ENCODE measurements at regions not wholly inside any gene's neighbourhood (a gene's known extent, or its start where the extent isn't known, plus 50 kb on each side); places are given as distances from the start of the nearest gene placed in this dataset.

DNA sequence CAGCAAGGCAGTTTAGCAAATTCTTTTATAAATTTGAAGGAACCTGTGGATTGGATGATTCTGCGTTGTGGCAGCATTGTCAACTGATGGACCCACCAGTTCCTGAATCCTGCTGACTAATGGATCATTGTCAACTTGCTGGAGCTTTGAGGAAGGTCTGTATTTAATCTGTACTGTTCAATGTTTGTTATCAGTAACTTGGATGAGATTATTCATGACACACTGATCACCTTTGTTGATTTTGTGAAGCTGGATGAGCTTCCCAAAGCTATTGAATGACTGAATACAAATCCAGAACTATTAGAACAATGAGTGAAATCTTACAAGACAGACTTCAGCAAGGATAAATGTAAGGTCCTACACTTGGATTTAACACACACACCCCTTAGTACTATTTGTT, 101.3 kb downstream of the AQP4 start:
- H3K4me1 Mint-ChIP-seq = no peaks in the 10 kb centered on the region
- peaks cover 0 to 8% (median 4%) of the 10 kb centered on the region in 6 donors for H3K9me3 Mint-ChIP-seq

DNA sequence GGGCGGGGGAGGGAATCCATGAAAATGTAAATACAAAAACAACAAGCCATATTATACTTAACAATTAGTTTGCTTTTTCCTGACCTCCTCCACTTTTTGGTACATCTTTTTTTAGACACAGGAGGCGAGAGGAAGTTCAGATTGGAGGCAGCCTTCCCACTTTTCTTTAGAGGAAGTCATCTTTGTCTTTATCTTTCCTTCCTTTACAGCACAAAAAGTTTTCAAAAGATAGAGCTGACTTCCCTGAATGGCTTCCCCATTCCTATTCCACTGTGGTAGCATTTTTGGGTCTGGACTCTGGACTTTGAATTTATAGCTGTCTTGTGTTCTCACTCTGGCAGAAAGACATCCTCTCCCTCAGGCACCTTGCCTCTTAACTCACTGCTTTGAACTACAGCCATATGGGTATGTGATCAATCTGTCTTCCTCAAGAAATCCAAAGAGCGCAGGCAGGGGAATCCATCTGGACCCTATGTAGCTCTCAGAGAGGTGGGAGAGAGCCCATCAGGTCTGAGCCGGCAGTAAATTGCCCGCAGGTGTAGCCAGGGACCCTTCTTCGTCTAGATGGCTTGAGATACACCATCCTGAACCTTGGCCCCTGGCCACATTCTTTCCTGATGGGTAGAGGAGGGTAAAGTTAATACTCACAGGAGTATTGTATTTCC, 101.9 kb downstream of the AQP4 start:
- no peak for DNase-seq
- Mint-ChIP-seq H3K4me3 (no peak overlapping the region), H3K36me3 (no peaks in the 10 kb centered on the region), H3K9me3 (peaks cover 0 to 10% (median 4%) of the 10 kb centered on the region in 6 donors), H3K27ac (no peak overlapping the region), H3K4me1 (no peaks in the 10 kb centered on the region), H3K27me3 (ENCODE audit: low read depth in 3 of 3) (peaks cover 0 to 1% (median 0%) of the 10 kb centered on the region in 3 donors)

More for the DNA sequence above, 101.3 kb downstream of the AQP4 start:
- no peaks in the 10 kb centered on the region for H3K36me3 Mint-ChIP-seq
- H3K27me3 Mint-ChIP-seq (ENCODE audit: low read depth in 3 of 3) = peaks cover 0 to 1% (median 0%) of the 10 kb centered on the region in 3 donors
- H3K4me3 Mint-ChIP-seq = no peak overlapping the region
- no peak for DNase-seq
- no peak overlapping the region for H3K27ac Mint-ChIP-seq

DNA sequence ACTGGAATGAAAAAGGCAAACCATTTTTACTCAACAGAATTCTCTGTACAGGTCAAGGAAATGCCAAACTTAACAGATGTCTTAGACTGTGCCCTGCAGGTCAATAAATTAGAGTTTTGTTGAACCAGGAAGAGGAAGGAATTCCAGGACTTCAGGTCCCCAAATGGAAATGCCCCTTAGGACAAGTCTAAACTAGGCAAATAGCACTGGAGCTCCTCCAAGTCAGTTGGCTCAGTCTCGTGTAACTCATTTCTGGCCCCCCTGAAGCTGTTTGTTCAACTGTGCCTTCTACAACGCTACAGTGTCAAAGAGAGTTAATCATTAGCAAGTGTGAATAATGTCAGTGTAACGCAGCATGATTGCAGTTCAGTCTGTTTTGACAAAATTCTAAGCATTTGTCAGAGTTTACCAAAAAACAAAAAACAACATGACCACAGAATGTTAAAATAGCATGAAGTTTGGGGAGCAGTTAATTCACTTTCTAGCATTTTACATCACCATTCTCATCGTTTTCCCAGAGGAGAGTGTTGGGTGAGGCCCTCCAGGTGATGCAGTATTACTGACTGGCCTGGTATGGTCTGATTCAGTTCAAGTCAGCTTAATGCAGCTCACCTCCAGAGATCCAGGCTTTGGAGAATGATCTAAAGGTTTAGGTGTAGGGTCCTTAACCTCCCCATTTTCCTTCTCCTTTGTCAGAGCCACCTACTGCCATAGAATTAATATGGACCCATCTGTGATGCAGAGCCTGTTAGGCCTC, 108.1 kb downstream of the AQP4 start:
- no peak overlapping the region for H3K4me3 Mint-ChIP-seq
- peaks cover 0 to 12% (median 4%) of the 10 kb centered on the region in 6 donors for H3K9me3 Mint-ChIP-seq
- H3K4me1 Mint-ChIP-seq = no peaks in the 10 kb centered on the region
- H3K27ac Mint-ChIP-seq = no peak overlapping the region
- no peak for DNase-seq
- no peaks in the 10 kb centered on the region for H3K27me3 Mint-ChIP-seq (ENCODE audit: low read depth in 3 of 3)
- H3K36me3 Mint-ChIP-seq = no peaks in the 10 kb centered on the region

DNA sequence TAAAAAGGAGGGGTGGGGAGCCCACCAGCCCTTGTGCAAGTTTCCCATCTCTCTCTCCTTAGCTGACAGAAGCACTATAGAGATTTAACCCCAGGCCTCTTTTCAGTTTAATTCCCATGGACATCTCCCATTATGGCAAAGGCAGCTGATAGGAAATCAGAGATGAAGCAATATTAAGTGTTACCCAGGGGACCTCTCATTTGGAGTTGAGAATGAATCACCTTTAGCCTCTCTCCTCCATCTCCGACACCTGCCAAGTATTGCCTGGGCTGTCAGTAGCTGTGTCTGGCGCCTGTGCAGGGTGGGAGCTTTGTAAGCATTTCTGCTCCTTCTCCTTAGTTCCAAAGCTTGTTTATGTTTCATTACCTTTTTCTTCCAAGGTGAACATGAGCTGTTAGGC, 109.0 kb downstream of the AQP4 start:
- DNase-seq = no peak
- Mint-ChIP-seq H3K36me3 (no peaks in the 10 kb centered on the region), H3K27me3 (ENCODE audit: low read depth in 3 of 3) (no peaks in the 10 kb centered on the region), H3K9me3 (peaks cover 0 to 8% (median 5%) of the 10 kb centered on the region in 6 donors), H3K4me3 (no peak overlapping the region), H3K27ac (no peak overlapping the region), H3K4me1 (no peaks in the 10 kb centered on the region)

DNA sequence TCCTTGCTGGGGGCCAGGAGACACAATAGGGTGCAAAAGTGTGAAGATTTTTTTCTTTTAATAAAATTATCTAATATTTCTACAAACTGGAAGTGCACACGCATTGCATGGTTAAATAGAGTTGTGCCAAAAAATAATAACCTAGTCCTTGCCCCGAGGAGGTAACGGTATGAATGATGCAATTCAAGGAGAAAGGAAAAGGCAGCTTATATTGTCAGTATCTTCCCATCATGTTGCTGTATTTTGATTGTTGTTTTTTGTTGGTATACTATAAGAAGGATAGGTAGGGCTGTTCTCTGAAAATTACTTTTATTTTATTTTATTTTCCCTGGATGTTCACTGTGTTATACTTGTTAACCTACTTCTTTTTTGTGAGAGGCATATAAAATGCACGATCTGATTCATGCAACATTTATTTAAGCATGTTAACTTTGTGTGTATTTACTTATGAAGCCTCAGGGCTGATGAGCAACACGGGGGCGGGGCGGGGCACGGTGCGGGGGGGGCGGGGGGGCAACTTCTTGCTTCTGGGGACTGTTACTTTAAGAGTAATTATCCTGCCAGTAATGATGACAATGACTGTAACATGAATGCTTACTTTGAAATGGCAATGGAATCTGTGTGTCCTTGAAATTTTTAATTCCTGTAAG, 118.6 kb downstream of the AQP4 start:
- H3K36me3 Mint-ChIP-seq = peaks cover 0 to 4% (median 0%) of the 10 kb centered on the region in 3 donors
- DNase-seq = no peak
- peaks cover 0 to 2% (median 1%) of the 10 kb centered on the region in 3 donors for H3K27me3 Mint-ChIP-seq (ENCODE audit: low read depth in 3 of 3)
- H3K4me1 Mint-ChIP-seq = no peaks in the 10 kb centered on the region
- peaks cover 0 to 5% (median 2%) of the 10 kb centered on the region in 6 donors for H3K9me3 Mint-ChIP-seq
- H3K27ac Mint-ChIP-seq = no peak overlapping the region
- H3K4me3 Mint-ChIP-seq = no peak overlapping the region

DNA sequence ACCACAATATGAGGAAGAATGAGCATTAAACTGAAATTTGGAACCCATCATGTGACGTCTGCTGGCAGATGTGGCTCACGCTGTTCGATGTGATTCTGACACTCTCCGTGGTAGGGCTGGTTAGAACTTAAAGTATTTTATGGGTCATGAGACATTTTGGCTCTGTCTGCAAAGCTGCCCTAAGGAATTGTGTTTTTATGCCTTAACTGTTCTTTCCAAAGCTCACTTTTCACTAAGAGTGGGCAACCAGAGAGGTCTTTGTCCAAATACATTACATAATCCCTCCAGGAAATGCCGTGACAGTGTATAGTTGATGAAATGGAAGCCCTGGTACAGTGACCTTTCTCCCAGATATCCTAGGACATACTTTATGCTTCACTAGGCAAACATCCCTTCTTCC, 119.1 kb downstream of the AQP4 start:
- H3K36me3 Mint-ChIP-seq = peaks cover 0 to 4% (median 4%) of the 10 kb centered on the region in 3 donors

DNA sequence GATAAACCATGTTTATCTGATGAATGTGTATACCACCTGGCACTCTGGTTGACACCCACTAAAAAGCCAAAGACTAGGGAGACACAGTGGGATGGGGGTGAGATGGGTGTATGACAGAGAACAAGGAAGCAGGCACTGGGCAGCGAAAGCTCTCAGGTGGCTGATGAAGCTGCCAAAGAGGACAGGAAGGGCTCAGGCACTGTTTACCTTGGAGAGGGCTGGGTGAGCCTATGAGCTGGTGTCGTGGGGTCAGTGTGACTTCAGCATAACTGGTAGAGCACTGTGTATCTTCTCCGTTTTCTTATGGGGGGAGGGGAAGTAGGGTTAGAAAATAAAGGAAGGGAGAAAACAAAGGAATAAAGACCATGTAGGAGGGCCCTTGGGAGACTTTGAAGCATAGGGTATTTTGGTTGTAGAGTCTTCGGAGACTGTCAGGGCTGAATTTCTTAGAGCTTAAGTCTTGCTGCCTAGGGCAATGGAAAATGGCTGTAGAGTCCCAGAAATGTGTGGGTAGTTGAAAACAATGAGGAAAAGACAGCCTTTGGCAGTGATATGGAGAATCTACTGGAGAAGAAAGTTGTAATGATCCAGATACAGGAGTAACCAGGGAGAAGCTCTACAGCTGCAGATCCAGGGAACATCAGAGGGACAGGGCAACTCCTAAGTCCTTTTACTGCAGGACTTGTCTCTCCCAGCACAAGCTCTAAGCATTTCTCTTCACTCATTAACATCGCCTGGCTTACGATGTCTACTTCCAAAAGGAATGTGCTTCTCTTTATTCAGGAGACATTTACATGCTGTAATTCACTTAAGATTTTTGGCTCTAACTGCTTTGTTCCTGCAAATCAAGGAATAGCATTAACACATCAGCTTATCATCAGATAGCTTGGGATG, 120.0 kb downstream of the AQP4 start:
- Mint-ChIP-seq H3K4me3 (no peak overlapping the region), H3K4me1 (no peaks in the 10 kb centered on the region), H3K27ac (no peak overlapping the region), H3K27me3 (ENCODE audit: low read depth in 3 of 3) (peaks cover 0 to 2% (median 1%) of the 10 kb centered on the region in 3 donors), H3K9me3 (peaks cover 0 to 5% (median 2%) of the 10 kb centered on the region in 6 donors), H3K36me3 (peaks cover 0 to 4% (median 4%) of the 10 kb centered on the region in 3 donors)
- DNase-seq = no peak

More for the DNA sequence above, 119.1 kb downstream of the AQP4 start:
- no peak for DNase-seq
- peaks cover 0 to 2% (median 1%) of the 10 kb centered on the region in 3 donors for H3K27me3 Mint-ChIP-seq (ENCODE audit: low read depth in 3 of 3)
- no peak overlapping the region for H3K4me3 Mint-ChIP-seq
- peaks cover 0 to 5% (median 2%) of the 10 kb centered on the region in 6 donors for H3K9me3 Mint-ChIP-seq
- H3K4me1 Mint-ChIP-seq = no peaks in the 10 kb centered on the region
- H3K27ac Mint-ChIP-seq = no peak overlapping the region

DNA sequence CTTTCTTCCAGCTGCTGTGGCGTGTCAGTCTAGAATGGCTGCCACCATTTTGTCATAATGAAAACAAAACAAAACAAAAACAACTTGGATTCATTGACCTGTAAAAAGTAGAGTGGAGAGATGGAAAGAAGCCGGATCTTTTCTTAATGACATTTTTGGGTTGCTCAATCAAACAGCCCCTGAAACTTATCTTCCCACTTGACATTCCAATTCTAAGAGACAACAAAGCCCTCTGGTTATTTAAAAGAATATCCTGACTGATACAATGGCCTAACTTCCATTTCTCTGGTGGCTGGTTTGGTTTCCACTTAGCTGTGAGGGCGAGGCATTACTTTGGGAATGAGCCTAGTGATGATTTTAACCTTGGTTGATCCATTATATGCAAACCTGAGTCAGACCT, 123.7 kb downstream of the AQP4 start:
- Mint-ChIP-seq H3K4me3 (no peak overlapping the region), H3K36me3 (peaks cover 0 to 4% (median 4%) of the 10 kb centered on the region in 3 donors), H3K4me1 (no peaks in the 10 kb centered on the region), H3K9me3 (peaks cover 0 to 7% (median 4%) of the 10 kb centered on the region in 6 donors), H3K27ac (no peak overlapping the region), H3K27me3 (ENCODE audit: low read depth in 3 of 3) (peaks cover 0 to 1% (median 0%) of the 10 kb centered on the region in 3 donors)
- DNase-seq = no peak

DNA sequence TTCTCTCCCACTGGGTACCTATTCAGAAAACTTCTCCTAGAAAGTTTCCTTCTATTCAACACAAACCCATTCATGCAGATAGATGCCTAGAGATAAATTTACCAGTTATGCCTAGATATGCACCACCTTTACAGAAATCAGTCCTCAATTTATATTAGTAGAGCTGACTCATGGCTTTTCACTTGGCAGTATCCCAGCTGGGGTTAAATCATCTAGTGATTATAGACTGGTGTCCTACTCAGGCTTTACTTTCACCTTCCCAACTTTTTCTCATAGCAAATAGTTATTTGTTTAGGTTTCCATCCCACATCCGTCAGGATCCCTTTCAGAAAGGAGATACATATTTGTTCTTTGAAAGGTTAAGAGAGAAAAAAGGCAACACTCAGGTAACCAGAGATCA, 124.5 kb downstream of the AQP4 start:
- H3K27ac Mint-ChIP-seq = no peak overlapping the region
- peaks cover 0 to 10% (median 4%) of the 10 kb centered on the region in 6 donors for H3K9me3 Mint-ChIP-seq
- peaks cover 0 to 3% (median 0%) of the 10 kb centered on the region in 3 donors for H3K27me3 Mint-ChIP-seq (ENCODE audit: low read depth in 3 of 3)
- H3K4me3 Mint-ChIP-seq = no peak overlapping the region
- no peaks in the 10 kb centered on the region for H3K4me1 Mint-ChIP-seq
- DNase-seq = no peak
- peaks cover 0 to 4% (median 4%) of the 10 kb centered on the region in 3 donors for H3K36me3 Mint-ChIP-seq

DNA sequence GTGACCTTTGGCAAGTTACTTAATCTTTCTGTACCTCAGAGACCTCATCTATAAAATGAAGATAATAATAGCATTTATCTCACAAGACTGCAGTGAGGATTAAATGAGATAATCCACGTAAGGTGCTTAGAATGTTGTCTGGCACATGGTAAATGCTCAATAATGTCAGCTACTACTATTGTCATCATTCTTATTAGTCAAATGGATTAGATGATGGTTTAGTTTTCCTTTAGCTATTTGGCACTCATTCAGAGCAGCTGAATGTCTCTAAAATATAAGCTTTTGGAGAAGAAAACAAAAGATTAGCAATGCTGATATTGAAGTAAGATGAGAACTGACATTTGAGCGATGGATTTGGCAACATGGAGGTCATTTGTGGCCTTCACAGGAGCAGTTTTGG, 125.1 kb downstream of the AQP4 start:
- peaks cover 0 to 4% (median 4%) of the 10 kb centered on the region in 3 donors for H3K36me3 Mint-ChIP-seq

DNA sequence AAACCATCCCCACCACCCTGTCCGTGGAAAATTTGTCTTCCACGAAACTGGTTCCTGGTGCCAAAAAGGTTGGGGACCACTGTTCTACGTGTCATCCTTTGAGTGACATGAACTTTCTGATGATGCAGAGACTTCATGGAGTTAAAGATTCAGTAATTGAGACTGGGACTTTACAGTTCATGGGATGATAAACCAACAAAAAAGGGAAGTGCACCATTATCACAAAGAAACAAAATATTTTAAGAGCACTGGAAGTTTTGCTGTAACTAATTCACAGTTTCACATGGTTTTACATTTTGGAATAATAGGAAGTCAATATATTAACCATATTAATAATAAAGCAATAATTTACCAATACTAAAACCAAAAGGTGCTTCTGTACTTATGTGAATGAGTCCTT, 126.8 kb downstream of the AQP4 start:
- H3K27ac Mint-ChIP-seq = no peak overlapping the region
- peaks cover 0 to 12% (median 2%) of the 10 kb centered on the region in 6 donors for H3K9me3 Mint-ChIP-seq
- no peak overlapping the region for H3K4me3 Mint-ChIP-seq
- peaks cover 0 to 1% (median 0%) of the 10 kb centered on the region in 3 donors for H3K27me3 Mint-ChIP-seq (ENCODE audit: low read depth in 3 of 3)
- DNase-seq = no peak
- no peaks in the 10 kb centered on the region for H3K4me1 Mint-ChIP-seq
- H3K36me3 Mint-ChIP-seq = peaks cover 0 to 4% (median 0%) of the 10 kb centered on the region in 3 donors

More for the DNA sequence above, 125.1 kb downstream of the AQP4 start:
- Mint-ChIP-seq H3K27ac (no peak overlapping the region), H3K4me1 (no peaks in the 10 kb centered on the region), H3K9me3 (peaks cover 0 to 12% (median 4%) of the 10 kb centered on the region in 6 donors), H3K27me3 (ENCODE audit: low read depth in 3 of 3) (peaks cover 0 to 2% (median 0%) of the 10 kb centered on the region in 3 donors), H3K4me3 (no peak overlapping the region)
- no peak for DNase-seq

DNA sequence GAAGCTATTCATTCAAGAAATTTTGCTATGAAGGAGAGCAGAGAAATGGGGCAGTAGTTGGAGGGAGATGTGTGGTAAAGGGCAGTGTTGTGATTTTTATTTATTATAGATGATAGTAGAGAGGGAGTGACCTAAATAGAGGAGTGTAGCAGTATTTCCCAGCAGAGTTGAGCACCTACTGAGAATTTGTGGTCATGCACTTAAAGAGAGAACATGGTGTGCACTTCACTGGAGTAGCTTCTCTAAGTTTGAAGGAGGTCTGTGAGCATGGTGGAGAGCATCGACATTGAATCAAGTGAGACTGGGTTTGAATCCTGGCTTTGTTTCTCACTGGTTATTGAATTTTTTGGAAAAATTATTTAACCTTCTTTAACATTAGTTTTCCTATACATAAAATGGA, 129.2 kb downstream of the AQP4 start:
- Mint-ChIP-seq H3K36me3 (no peaks in the 10 kb centered on the region), H3K4me3 (no peak overlapping the region), H3K4me1 (no peaks in the 10 kb centered on the region), H3K27ac (no peak overlapping the region), H3K27me3 (ENCODE audit: low read depth in 3 of 3) (peaks cover 0 to 1% (median 0%) of the 10 kb centered on the region in 3 donors), H3K9me3 (peaks cover 0 to 16% (median under 1%) of the 10 kb centered on the region in 6 donors)
- DNase-seq = no peak

DNA sequence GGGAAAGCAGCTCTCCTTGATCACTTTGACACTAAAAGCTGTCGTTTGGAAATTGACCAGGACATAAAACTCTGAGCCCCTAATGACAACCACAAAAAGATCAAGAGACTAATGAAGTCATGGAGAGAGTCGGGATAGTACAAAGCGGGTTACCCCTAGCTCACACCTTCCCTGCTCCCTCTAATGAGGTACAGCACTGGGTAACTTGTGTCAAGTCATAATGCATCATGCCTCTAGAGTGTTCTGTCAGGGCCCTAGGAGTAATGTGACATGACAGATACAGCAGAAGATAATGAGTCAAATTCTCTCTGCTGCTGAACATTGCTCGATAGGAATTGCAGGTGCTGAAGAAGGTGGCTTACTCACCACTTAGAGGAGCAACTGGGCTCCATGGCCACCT, 130.7 kb downstream of the AQP4 start:
- peaks cover 0 to 13% (median 0%) of the 10 kb centered on the region in 6 donors for H3K9me3 Mint-ChIP-seq
- H3K4me1 Mint-ChIP-seq = no peaks in the 10 kb centered on the region
- H3K27me3 Mint-ChIP-seq (ENCODE audit: low read depth in 3 of 3) = peaks cover 0 to 1% (median 0%) of the 10 kb centered on the region in 3 donors
- no peak for DNase-seq
- no peaks in the 10 kb centered on the region for H3K36me3 Mint-ChIP-seq
- H3K27ac Mint-ChIP-seq = no peak overlapping the region
- no peak overlapping the region for H3K4me3 Mint-ChIP-seq

All from immature natural killer cell (primary cell).